ENCODE measurements at regions not wholly inside any gene's neighbourhood (a gene's known extent, or its start where the extent isn't known, plus 50 kb on each side); places are given as distances from the start of the nearest gene placed in this dataset.

GRCh38 chr1:83673312-83673711, 325.6 kb downstream of the TTLL7 start:
- TF ChIP-seq, protein P1, sequence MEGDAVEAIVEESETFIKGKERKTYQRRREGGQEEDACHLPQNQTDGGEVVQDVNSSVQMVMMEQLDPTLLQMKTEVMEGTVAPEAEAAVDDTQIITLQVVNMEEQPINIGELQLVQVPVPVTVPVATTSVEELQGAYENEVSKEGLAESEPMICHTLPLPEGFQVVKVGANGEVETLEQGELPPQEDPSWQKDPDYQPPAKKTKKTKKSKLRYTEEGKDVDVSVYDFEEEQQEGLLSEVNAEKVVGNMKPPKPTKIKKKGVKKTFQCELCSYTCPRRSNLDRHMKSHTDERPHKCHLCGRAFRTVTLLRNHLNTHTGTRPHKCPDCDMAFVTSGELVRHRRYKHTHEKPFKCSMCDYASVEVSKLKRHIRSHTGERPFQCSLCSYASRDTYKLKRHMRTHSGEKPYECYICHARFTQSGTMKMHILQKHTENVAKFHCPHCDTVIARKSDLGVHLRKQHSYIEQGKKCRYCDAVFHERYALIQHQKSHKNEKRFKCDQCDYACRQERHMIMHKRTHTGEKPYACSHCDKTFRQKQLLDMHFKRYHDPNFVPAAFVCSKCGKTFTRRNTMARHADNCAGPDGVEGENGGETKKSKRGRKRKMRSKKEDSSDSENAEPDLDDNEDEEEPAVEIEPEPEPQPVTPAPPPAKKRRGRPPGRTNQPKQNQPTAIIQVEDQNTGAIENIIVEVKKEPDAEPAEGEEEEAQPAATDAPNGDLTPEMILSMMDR (IDR thresholded peaks at IDR 0.05), result no peak
- TF ChIP-seq POLR2A (IDR thresholded peaks at IDR 0.05), result no peak

Data from uterus (tissue), 2 donors.